ENCODE measurements at regions not wholly inside any gene's neighbourhood (a gene's known extent, or its start where the extent isn't known, plus 50 kb on each side); places are given as distances from the start of the nearest gene placed in this dataset.
"Not testable (repeated sequence)": the region's sequence is repeated elsewhere in the genome, so short reads cannot be mapped to it uniquely, and the experiment has no call there.

DNA sequence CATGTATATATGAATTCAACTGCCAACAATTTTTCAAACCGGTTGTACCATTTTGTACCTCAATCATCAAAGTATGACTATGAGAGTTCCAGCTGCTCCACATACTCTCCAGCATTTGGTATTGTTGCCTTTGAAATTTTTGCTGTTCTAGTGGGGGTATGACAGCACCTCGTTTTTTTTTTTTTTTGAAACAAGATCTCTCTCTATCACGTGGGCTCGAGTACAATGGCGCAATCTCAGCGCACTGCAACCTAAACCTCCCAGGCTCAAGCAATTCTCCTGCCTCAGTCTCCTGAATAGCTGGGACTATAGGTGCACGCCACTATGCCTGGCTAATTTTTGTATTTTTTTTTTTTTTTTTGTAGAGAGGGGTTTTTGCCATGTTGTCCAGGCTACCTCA, 144.7 kb upstream of the JARID2 start:
- DNase-seq = no peak
- intact Hi-C loops (cut with DNase I) = no loop called here

DNA sequence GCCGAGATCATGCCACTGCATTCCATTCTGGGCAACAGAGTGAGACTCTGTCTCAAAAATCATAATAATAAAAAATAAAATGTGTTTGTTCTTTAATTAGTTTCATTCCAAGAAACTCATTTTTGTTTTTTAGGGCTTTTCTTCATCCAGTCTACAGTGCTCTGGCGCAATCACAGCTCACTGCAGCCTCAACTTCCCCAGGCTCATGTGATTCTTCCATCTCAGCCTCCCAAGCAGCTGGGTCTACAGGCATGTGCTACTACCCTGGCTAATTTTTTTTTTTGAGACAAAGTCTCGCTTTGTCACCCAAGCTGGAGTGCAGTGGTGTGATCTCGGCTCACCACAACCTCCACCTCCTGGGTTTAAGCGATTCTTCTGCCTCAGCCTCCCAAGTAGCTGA, 143.6 kb upstream of the JARID2 start:
- no peak for DNase-seq
- intact Hi-C loops (cut with DNase I) = no loop called here

DNA sequence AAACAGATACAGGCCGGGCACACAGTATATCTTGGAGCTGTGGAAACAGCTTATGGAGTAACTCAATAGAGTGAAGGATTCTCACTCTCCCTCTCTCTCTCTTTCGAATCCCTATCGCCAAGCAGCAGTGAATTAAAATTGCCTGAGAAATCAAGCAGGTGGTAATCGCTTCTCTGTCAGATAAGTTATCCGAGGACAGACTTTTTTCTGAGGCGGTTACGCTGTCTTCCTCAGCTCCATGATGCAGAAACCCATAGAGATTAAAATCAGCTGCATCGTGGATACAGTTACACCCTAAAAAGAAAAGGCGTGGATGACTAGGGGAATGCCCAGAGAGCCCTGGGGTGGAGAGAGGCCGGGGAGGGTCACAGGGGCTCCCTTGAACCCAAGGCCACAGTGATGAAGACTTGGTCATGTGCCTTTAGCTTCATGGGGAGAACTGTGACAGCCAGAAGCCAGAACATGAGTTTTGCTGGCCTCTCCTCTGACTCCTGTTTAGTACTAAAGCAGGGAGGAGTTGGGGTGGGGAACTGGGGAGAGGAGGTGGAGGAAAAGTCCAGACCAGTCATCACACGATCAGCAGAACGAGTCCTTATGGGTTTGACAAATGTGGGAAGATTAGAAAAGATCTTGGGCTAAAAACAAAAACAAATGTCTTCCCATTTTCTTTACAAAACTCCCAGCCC, 138.8 kb upstream of the JARID2 start:
- intact Hi-C loops (cut with DNase I) = no loop called here
- DNase-seq = peak in 1 of 10 donors; percentile 2

DNA sequence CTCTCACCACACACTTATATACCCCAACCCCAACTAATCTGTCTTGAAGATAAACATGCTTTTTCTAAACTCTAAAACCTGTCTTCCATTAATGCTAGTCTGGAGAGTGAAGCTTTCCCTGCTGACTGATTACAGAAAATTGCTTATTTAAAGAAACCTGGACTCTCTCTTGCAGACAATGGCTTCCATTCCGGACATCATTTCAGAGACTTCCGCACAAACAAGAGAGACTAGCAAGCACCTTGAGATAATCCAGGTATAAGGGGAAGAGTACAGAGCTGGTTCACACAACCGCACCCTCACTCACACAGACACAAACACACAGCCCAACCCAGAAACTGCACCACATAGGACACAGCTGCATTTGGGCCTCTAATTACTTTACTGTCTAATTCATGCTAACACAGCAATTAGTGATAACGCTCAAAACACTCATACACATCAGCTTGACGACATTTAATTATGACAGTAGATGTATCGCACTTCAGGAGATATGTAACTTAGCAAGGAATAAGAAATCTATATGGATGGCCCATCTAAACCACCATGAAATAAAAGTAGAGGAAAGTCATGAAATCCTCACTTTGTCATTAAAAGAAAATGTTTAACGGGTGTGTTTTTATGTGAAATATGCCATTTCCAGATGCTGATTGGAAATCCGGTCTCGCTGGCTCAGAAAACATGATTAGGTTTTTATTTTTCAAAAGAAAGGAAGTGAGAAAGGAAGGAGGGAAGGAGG, 138.1 kb upstream of the JARID2 start:
- intact Hi-C loops (cut with DNase I) = no loop called here
- no peak for DNase-seq

DNA sequence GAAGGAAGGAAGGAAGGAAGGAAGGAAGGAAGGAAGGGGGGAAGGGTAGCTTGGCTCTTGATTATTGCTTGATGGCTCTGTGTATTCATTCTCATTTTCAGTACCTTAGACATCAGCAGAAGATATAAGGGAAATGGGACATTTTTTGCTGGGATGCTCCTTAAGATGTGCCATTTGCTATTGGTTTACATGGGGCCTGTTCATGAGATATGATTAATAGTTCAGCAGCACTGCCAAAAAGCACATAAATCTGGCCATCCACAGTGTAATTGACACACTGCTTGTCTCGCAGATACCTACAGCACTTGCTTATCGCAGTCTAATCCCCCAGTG, 137.5 kb upstream of the JARID2 start:
- intact Hi-C loops (cut with DNase I) = no loop called here
- no peak for DNase-seq

DNA sequence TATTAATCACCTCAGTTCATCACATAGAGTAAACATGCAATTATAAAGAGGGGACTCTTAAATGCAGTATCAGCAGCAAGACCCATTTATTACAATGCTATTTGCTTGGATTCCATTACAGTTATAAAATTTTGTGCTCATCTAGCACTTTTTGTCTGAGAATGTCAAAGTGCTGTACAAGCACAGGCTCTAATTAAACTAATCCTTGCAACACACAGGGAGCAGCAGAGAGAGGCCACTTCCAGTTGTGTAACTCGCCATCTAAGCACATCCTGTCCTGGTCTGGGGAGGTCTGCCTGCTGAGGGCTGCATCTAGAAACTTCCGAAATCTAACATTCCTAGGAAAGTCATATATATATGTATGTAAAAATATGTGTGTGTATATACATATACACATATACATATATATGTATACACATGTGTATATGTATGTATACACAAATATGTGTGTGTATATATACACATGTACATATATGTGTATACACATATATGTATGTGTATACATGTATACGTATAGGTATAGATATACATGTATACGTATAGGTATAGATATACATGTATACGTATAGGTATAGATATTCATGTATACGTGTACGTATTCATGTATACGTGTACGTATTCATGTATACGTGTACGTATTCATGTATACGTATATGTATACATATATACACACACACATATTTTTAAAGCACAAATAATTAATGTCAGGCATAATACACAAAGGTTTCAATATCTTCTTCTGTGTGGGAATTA, 136.4 kb upstream of the JARID2 start:
- DNase-seq = peak in 1 of 10 donors; percentile 16
- intact Hi-C loops (cut with DNase I) = no loop called here

DNA sequence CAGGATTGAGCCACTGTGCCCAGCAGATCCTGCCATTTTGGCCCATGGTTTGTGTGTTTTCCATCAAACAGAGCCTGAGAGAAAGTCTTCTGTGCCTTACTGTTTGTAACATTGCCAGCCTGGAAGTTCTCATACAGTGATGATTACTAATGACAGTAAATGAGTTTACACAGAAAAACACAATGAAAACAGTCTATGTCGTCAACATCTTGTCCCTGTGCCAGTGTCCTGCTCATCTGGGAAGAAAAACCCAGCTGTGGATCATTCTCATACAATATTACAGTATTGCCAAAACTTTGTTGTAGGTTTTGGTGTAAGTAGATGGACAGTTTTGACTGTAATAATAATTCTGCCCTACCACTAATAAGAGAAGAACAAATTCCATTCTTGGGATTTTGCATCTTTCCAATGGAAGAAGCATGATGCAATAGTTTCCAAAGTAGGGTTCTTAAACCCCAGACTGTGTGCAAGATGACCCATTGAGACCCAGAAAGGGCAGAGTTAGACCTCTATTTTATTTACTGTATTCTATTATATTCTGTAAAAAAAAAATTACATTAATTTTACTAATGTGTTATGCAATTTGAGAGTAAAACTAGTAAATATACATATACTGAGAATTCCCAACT, 135.0 kb upstream of the JARID2 start:
- DNase-seq = no peak
- intact Hi-C loops (cut with DNase I) = no loop called here

DNA sequence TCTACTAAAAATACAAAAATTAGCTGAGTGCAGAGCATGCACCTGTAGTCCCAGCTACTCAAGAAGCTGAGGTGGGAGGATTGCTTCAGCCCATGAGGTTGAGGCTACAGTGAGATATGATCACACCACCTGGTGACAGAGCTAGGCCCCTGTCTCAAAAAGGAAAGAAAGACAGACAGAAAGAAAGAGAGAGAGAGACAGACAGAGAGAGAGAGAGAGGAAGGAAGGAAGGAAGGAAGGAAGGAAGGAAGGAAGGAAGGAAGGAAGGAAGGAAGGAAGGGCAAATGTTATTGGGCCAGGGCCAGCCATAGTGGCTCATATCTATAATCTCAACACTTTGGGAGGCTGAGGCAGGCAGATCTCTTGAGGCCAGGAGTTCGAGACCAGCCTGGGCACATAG, 134.3 kb upstream of the JARID2 start:
- intact Hi-C loops (cut with DNase I) = not testable (repeated sequence)
- DNase-seq = peak in 1 of 10 donors; percentile 2

DNA sequence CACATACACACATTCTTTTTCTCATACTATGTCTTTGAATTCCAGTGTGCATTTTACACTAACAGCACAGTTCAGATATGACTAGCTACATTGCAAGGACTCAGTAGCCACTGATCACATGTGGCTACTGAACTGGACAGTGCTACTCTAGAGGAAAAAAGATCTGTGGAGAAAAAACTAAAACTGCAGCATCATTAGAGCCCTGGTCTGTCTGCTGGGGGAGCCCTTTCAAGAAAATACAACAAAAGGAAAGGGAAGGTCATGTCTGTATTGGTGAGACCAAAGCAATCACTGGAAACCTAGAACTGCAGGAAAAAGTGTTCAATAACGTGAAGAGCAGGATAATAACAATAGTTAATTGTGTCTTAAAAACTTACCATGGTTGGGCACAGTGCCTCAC, 132.3 kb upstream of the JARID2 start:
- intact Hi-C loops (cut with DNase I) = no loop called here
- DNase-seq = no peak

DNA sequence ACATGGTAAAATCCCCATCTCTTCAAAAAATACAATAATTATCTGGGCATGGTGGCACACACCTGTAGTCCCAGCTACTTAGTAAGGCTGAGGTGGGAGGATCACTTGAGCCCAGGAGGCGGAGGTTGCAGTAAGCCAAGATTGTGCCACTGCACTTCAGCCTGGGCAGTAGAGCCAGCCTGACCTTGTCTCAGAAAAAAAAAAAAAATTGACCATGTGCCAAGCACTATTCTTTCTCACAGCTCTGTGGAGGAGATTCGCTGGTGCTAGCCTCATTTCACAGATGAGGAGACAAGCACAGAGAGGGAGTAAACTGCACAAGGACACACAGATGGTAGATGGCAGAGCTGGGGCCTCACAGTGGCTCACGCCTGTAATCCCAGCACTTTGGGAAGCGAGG, 131.8 kb upstream of the JARID2 start:
- no peak for DNase-seq
- intact Hi-C loops (cut with DNase I) = no loop called here

DNA sequence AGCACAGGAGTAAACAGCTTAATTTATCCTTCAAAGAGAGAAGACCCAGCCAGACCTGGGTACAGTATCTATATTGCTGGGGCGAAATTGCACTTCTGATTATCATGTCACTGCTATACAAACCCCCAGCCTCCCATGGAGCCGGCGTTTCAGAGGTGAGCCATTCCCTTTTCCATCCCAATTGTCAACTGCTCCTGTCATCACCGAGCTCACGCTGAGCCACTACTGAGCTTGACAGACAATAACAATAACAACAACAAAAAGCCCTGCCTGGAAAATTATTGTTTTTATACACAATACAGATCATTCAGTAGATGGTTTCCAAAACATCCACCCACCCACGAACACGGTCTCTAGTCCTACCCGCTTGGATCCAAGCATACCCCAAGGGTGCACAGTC, 129.0 kb upstream of the JARID2 start:
- intact Hi-C loops (cut with DNase I) = no loop called here

DNA sequence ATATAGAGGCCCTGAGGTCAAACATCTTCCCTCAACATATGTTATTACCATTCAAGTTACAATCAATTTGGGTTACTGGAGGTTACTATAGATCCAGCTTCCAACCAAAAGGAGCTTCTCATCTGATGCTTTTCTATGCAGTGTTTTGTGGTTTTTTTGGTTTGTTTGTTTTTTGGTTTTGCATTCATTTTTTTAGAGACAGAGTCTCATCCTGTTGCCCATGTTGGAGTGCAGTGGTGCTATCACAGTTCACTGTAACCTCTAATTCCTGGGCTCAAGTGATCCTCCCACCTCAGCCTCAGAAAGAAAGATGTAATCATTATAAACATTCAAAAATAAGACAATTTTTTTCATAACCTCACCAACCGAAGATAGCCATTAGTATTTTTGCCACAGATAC, 124.4 kb upstream of the JARID2 start:
- intact Hi-C loops (cut with DNase I) = no loop called here

More for the DNA sequence above, 129.0 kb upstream of the JARID2 start:
- DNase-seq = peak in 1 of 10 donors; percentile 25

DNA sequence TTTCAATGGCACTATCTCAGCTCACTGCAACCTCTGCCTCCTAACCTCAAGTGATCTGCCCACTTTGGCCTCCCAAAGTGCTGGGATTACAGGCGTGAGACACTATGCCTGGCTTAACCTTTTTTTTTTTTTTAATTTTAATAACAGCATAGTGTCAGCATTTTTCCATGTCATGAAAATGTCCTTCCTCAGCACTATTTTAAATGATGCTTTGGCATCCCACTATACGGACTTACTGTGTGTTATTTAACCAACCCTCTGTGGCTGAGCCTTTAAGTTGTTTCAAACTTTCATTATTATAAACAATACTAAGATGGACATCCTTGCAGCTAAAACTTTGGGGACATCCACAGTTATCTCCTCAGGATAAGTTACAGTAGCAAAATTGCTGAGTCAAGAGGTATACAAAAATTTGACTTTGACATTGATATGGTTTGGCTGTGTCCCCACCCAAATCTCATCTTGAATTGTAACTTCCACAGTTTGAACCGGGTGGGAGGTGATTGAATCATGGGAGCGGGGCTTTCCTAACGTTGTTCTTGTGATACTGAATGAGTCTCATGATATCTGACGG, 123.8 kb upstream of the JARID2 start:
- peak in 1 of 10 donors; percentile 4 for DNase-seq
- intact Hi-C loops (cut with DNase I) = no loop called here

More for the DNA sequence above, 124.4 kb upstream of the JARID2 start:
- no peak for DNase-seq

DNA sequence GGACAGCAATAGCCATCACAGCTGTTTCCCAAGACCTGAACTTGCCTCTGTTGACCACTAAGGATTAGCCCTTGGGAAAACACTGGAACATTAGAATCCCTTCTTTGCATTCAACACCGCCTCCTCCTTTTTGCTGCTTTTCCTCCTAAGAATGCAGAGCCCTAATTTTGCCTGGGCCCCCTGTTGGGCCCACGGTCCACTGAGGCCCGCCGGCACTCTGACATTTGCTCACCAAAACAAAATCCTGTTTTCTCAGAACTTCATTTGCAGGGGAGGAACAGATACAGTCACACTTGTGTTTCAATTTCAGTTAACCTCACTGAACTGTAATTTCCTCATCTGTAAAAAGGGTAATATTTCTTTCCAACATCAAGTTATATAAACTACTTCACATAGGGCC, 116.0 kb upstream of the JARID2 start:
- no peak for DNase-seq
- intact Hi-C loops (cut with DNase I) = no loop called here

DNA sequence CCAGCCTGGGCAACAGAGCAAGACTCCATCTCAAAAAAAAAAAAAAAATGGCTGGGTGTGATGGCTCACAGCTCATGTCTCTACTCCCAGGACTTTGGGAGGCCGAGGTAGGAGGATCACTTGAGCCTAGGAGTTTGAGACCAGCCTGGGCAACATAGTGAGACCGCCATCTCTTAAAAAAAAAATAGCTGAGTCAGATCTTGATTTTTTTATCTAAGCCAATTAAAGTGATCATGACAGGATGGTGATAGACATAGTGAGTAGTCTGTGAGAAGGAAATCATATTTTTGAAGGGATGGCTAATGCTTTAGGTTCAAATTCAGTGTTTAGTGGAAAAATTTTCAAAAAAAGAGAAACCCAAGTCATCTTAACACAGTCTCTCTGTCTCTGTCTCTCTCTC, 114.6 kb upstream of the JARID2 start:
- no peak for DNase-seq
- intact Hi-C loops (cut with DNase I) = no loop called here

DNA sequence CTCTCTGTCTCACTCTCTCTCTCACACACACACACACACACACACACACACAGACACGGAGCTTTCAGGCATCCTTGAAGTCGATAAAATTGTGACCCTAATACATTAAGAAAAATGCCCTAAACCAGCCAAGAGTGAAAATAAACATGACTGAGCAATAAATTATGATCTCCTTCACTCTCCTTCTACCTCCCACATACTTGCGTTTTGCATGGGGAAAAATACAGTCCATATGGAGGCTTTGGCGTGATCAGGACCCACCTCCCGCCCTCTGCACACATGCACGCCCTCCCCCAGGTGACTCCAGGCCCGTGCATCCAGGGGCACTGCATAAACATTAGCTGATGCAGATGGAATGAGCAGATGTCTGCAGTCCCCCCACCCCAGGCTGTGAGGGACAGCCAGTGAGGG, 114.2 kb upstream of the JARID2 start:
- intact Hi-C loops (cut with DNase I) = no loop called here
- DNase-seq = peak in 1 of 10 donors; percentile 33

DNA sequence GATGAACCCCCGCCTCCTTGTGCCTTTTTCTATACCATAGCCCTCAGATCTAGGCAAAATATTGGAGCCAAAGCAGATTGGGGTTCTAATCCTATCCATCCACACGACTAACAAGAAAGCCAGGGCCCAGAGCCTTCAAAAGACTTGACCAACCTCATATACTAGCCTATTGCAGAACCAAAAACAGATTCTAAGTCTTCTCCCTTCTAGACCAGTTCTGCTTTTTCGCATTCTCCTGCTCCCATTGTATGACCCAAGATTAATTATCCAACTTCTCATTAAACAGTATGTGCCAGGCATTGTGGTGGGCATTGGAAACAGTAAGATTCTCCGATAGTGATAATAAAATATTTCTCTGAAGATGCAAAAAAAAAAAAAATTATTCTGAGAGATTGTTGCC, 113.7 kb upstream of the JARID2 start:
- DNase-seq = no peak
- intact Hi-C loops (cut with DNase I) = no loop called here

DNA sequence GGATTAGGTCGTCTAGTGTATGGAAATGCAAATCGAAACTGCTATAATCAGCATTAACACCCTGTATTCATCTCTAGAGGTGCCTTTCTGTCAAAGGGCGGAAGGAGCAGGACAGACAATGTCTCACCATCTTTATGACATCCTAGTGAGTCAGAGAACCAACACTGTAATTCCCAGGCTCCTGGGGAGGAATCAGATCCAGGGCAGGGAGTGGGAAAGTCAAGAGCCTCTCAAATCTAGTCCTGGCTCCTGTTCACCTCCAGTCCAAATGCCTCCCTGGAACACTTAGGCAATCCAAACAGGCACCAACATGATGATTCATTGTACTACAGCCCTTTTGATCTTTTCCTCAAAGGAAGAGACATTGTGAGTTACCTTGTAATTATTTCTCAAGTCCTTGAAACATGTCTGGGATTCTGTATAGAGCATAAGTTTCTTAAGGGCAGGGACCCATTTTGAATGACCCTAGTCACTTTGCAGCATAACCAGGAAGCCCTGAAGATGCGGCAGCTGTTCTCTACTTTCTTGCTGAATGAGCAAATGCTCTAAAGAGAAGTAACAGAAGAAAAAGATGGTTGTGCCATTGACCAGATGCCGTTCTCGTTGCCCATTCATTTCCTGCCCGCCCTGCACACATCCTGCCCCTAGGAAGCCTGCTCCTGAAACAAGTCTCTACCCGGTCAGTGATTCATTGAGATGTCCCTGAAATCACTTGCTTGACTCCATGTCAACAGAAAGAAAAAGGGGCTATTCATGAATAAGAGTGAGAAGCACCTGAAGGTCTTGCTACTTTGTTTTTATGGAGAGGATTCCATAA, 112.8 kb upstream of the JARID2 start:
- intact Hi-C loops (cut with DNase I) = no loop called here
- DNase-seq = peak in 1 of 10 donors; percentile 24

DNA sequence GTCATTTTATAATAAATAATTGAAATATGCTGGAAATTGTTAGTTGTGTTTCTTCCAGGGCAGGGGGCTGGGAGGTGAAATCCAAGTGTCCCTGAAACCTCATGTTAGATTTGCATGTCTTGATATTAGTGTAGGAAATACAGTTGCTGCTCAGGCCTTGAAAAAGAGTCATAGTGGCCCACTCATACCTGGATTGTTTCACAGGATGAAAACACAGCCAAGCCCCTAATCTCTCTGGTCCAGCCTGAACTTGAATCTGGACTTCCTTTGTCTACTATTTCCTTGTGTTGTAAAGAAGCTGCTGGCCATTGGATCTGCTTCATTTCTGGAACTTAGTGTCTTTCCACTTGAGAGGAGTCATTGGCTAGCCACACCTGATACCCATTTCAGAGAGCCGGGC, 108.8 kb upstream of the JARID2 start:
- intact Hi-C loops (cut with DNase I) = no loop called here

DNA sequence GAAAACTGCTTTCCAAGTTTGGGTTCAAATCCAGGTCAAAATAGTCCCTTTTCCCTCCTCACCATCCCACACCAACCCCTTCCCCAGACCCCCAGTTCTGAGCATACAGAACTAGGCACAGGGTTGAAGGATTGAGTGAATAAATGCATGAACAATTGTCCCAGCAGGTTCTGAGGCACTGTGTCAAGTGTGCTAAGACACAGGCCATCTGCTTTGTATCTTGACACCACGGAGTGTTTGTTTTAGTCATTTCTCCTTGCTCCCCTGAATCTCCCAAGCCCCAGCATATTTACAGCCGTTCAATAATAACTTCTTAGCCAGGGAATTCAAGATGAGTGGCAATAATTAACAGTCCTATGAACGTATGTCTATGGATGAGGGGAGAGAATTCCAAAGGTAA, 102.8 kb upstream of the JARID2 start:
- intact Hi-C loops (cut with DNase I) = no loop called here

More for the DNA sequence above, 108.8 kb upstream of the JARID2 start:
- no peak for DNase-seq

More for the DNA sequence above, 102.8 kb upstream of the JARID2 start:
- DNase-seq = no peak

Measured in posterior cingulate gyrus (tissue), 11 donors.